Gastroesophageal sphincter (tissue), 4 donors: ENCODE measurements at regions not wholly inside any gene's neighbourhood (a gene's known extent, or its start where the extent isn't known, plus 50 kb on each side); places are given as distances from the start of the nearest gene placed in this dataset.

Experiments
- ATAC-seq: fragments of 150-250 bp; one replicate; pipeline ENCODE4 v1.9.1; 2016; ENCODE audit warnings: mild to moderate bottlenecking, moderate library complexity
- H3K27ac ChIP-seq, 4 donors: fragments of 200-600 bp; sonication (generic) in 3 of 4; 1 replicate in 3 of 4; 2 replicates in 1 of 4; pipeline ENCODE4 v1.5.1; 2016 to 2019
- H3K27me3 ChIP-seq: fragments of 200-600 bp; sonication (generic); one replicate; pipeline ENCODE4 v1.5.1; 2019
- H3K36me3 ChIP-seq, 2 donors: fragments of 200-600 bp; sonication (generic); one replicate each; pipeline ENCODE4 v1.5.1; 2019; ENCODE audit warnings: control low read depth in 1 of 2
- H3K4me1 ChIP-seq, 3 donors: fragments of 200-600 bp; sonication (generic); 1 replicate in 2 of 3; 2 replicates in 1 of 3; pipeline ENCODE4 v1.5.1; 2016 to 2019; ENCODE audit warnings: control low read depth in 2 of 3
- H3K4me3 ChIP-seq, 2 donors: fragments of 200-600 bp; sonication (generic); one replicate each; pipeline ENCODE4 v1.5.1; 2019; ENCODE audit warnings: mild to moderate bottlenecking in 1 of 2, moderate library complexity in 1 of 2
- H3K9me3 ChIP-seq, 3 donors: fragments of 200-600 bp; sonication (generic); one replicate each; pipeline ENCODE4 v1.5.1; 2017 to 2019; ENCODE audit warnings: control low read depth in 2 of 3
- EP300 ChIP-seq: sonication (generic); formaldehyde crosslinking; IDR thresholded peaks from one replicate; pipeline ENCODE4 v1.6.1; 2017; ENCODE audit warnings: antibody characterized with exemption, mild to moderate bottlenecking
- POLR2A ChIP-seq, 2 donors: fragments of 450-650 bp; IDR thresholded peaks; one replicate each; pipeline ENCODE4 v1.6.1; 2017; ENCODE audit warnings: antibody characterized with exemption in 2 of 2, mild to moderate bottlenecking in 2 of 2, moderate library complexity in 1 of 2
- POLR2AphosphoS5 ChIP-seq: sonication (generic); formaldehyde crosslinking; IDR thresholded peaks from one replicate; pipeline ENCODE4 v1.6.1; 2017; ENCODE audit warnings: antibody characterized with exemption
- WGBS, 2 donors: methylation state at CpG; one replicate each; pipeline ENCODE4 v1.1.5; 2018; ENCODE audit warnings: low coverage in 1 of 2; 5-methylcytosine and 5-hydroxymethylcytosine counted together
- TF ChIP-seq, protein P1 (sequence below), 4 experiments: fragments of 200-600 bp in 2 of 4; fragments of 450-650 bp in 2 of 4; sonication (generic) in 1 of 4; IDR thresholded peaks; one replicate each; pipeline ENCODE4 v1.5.1; 2017 to 2019; ENCODE audit warnings: antibody characterized with exemption in 4 of 4, mild to moderate bottlenecking in 2 of 4, moderate library complexity in 2 of 4

DNA sequence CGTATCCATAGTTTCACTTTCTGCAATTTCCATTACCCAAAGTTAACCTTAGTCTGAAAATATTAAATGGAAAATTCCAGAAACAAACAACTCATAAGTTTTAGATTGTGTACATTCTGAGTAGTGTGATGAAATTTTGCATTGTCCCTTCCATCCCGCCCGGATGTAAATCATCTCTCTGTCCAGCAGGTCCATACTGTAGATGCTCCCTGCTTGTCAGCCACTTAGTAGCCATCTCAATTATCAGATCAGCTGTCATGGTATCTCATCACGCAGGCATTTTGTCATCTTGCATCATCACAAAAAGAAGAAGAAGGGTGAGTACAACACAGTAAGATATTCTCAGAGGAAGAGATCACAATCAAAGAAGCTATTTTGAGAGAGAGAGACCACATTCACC lies 185.0 kb upstream of the STK17B start:
- H3K27ac ChIP-seq = no peak overlapping the region
- TF ChIP-seq POLR2AphosphoS5 = no peak
- TF ChIP-seq EP300 = no peak
- H3K27me3 ChIP-seq = no peaks in the 10 kb centered on the region
- H3K4me1 ChIP-seq = no peaks in the 10 kb centered on the region
- no peaks in the 10 kb centered on the region for H3K36me3 ChIP-seq
- H3K9me3 ChIP-seq = no peaks in the 10 kb centered on the region
- no peak overlapping the region for H3K4me3 ChIP-seq
- WGBS, 2 donors = 72 to 82% methylated on average over 2 to 4 of the region's 4 CpGs
- no peak for ATAC-seq

DNA sequence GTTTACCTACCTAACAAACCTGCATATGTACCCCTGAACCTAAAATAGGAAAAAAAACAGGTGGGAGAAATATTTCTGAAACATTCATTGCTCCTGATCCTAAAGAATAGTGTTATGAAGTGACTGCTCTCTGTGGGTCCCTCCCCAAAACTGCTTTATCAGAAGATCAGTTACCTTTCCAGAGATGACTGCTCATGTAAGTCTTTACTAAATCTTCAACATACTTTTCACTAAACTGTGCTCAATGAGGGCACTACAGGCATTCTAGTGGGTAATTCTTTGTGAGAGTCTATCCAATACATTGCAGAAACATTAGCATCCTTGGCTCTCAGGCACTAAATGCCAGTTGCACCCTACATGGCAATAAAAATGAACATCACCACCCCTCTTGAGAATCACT lies 189.3 kb upstream of the STK17B start:
- ATAC-seq = no peak
- Histone ChIP-seq H3K27ac (no peak overlapping the region), H3K4me3 (no peak overlapping the region)

DNA sequence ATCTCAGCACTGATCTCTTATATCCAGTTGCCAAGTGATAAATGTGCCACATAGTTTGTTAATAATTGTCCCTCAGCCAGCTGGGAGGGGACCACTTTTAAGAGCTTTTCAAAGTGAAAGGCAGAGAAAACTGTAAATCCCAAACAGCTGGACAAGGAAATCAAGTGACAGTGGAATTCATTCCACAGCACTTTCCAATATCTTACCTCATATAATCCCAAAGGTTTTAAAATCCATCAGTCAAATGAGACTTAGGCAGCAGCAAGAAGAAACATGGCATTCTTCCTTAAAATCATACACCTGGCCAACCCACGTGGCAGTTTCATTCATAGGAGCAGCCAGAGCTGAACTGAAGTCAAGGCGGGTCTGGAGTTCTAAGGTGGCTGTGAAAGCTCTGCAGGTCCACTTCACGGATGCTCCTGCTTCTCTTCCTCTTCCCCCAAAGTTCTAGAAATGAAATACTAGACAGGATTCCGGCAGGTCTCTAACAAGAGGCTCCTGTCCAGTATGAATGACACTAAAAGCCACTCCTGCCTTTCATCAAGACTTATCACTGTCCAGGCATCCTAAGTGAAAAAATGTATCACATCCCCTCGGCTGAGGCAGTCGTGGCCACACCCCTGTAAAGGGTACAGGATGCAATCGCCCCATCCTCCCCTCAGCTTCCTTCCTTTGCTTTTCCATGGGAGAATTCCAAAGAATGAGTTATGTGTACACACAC lies 190.4 kb upstream of the STK17B start:
- Histone ChIP-seq H3K4me1 (no peaks in the 10 kb centered on the region), H3K4me3 (peak overlapping the region in 1 of 2 donors; percentile 5), H3K27me3 (no peaks in the 10 kb centered on the region), H3K9me3 (no peaks in the 10 kb centered on the region), H3K36me3 (no peaks in the 10 kb centered on the region), H3K27ac (no peak overlapping the region)
- peak; percentile 51 for ATAC-seq
- no peak for TF ChIP-seq EP300
- TF ChIP-seq, protein P1, sequence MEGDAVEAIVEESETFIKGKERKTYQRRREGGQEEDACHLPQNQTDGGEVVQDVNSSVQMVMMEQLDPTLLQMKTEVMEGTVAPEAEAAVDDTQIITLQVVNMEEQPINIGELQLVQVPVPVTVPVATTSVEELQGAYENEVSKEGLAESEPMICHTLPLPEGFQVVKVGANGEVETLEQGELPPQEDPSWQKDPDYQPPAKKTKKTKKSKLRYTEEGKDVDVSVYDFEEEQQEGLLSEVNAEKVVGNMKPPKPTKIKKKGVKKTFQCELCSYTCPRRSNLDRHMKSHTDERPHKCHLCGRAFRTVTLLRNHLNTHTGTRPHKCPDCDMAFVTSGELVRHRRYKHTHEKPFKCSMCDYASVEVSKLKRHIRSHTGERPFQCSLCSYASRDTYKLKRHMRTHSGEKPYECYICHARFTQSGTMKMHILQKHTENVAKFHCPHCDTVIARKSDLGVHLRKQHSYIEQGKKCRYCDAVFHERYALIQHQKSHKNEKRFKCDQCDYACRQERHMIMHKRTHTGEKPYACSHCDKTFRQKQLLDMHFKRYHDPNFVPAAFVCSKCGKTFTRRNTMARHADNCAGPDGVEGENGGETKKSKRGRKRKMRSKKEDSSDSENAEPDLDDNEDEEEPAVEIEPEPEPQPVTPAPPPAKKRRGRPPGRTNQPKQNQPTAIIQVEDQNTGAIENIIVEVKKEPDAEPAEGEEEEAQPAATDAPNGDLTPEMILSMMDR (IDR thresholded peaks at IDR 0.05) = no peak
- no peak for TF ChIP-seq POLR2A (IDR thresholded peaks at IDR 0.05)
- no peak for TF ChIP-seq POLR2AphosphoS5
- 29 to 44% methylated on average over 2 to 6 of the region's 7 CpGs for WGBS, 2 donors

More for the DNA sequence above, 189.3 kb upstream of the STK17B start:
- TF ChIP-seq POLR2AphosphoS5 (no peak), EP300 (no peak), POLR2A (IDR thresholded peaks at IDR 0.05) (no peak)
- TF ChIP-seq, protein P1 (IDR thresholded peaks at IDR 0.05) = no peak
- no peaks in the 10 kb centered on the region for H3K36me3 ChIP-seq
- no peaks in the 10 kb centered on the region for H3K9me3 ChIP-seq
- H3K4me1 ChIP-seq = no peaks in the 10 kb centered on the region
- H3K27me3 ChIP-seq = no peaks in the 10 kb centered on the region

DNA sequence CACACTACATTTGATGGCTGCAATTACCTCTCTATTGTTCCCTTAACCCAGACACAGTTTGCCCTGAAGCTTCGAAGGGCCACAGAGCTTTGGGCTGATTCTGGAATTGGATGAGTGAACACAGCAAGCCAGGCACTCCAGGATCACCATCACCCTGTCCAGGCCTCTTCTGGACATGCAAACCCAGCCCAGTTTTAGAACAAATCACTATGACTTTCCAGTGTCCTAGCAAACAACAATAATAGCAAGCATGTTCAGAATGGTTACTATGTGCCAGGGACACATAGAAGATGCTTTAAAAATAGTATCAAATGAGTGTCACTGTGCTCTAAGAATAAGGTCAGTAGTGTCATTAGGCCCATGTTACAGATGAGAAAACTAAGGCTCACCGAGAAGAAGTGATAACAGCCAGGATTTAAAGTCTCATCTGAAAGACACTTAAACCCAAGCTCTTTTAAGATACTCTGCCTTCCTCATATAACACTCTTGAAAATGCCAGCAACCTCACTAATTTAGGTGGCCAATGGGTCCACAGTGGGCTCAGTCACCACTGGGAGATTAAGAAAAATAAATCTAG lies 191.7 kb upstream of the STK17B start:
- ATAC-seq = no peak
- Histone ChIP-seq H3K4me1 (no peaks in the 10 kb centered on the region), H3K27ac (no peak overlapping the region), H3K27me3 (no peaks in the 10 kb centered on the region), H3K9me3 (no peaks in the 10 kb centered on the region), H3K4me3 (no peak overlapping the region), H3K36me3 (no peaks in the 10 kb centered on the region)
- TF ChIP-seq, protein P1 (IDR thresholded peaks at IDR 0.05) = no peak
- TF ChIP-seq POLR2A (IDR thresholded peaks at IDR 0.05) (no peak), POLR2AphosphoS5 (no peak), EP300 (no peak)
- WGBS, 2 donors = 100% methylated on average over 1 of the region's 2 CpGs; no CpG with 5 or more reads in 1 of the 2 donors

DNA sequence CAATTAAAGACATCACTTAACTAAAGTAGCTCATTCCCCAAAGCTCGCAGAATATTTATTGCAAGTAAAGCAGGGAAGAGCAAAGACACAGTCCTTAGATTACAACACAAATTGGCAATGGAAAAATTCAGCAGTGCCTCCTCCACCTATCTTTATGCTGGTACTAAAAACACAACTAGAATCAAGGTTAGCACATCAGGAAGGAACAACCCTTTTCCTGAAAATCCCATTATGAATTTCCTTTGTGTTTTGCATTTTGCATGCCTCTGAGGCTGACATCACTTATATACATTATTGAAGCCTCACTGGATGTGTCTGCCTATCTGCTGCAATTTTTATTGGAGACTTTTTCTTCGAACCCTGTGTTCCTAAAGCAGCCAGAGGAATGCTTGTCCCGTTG lies 193.8 kb upstream of the STK17B start:
- H3K4me1 ChIP-seq = no peaks in the 10 kb centered on the region
- H3K27me3 ChIP-seq = no peaks in the 10 kb centered on the region
- TF ChIP-seq POLR2A (IDR thresholded peaks at IDR 0.05) = no peak
- TF ChIP-seq POLR2AphosphoS5 = no peak
- TF ChIP-seq, protein P1 (IDR thresholded peaks at IDR 0.05) = no peak
- no peak for TF ChIP-seq EP300
- no peak for ATAC-seq
- H3K4me3 ChIP-seq = no peak overlapping the region
- H3K9me3 ChIP-seq = no peaks in the 10 kb centered on the region
- WGBS, 2 donors = 76 to 79% methylated on average over 3 of the region's 3 CpGs
- H3K27ac ChIP-seq = no peak overlapping the region
- H3K36me3 ChIP-seq = no peaks in the 10 kb centered on the region
